ENCODE measurements at regions not wholly inside any gene's neighbourhood (a gene's known extent, or its start where the extent isn't known, plus 50 kb on each side); places are given as distances from the start of the nearest gene placed in this dataset.

GRCh38 chr2:47992671-47993070, 86.4 kb upstream of the FBXO11 start:
- H3K27me3 ChIP-seq = no peaks in the 10 kb centered on the region
- no peaks in the 10 kb centered on the region for H3K9me3 ChIP-seq
- TF ChIP-seq CTCF (IDR thresholded peaks at IDR 0.05) (no peak), EP300 (IDR thresholded peaks at IDR 0.05) (no peak), POLR2AphosphoS5 (IDR thresholded peaks at IDR 0.05) (no peak), POLR2A (IDR thresholded peaks at IDR 0.05) (no peak)
- no peaks in the 10 kb centered on the region for H3K4me1 ChIP-seq
- H3K4me3 ChIP-seq = no peak overlapping the region
- H3K36me3 ChIP-seq = no peaks in the 10 kb centered on the region
- ATAC-seq = no peak
- no peak overlapping the region for H3K27ac ChIP-seq

- no peaks in the 10 kb centered on the region for H3K4me1 ChIP-seq
- TF ChIP-seq POLR2AphosphoS5 (IDR thresholded peaks at IDR 0.05) (no peak), EP300 (IDR thresholded peaks at IDR 0.05) (no peak), POLR2A (IDR thresholded peaks at IDR 0.05) (no peak), CTCF (IDR thresholded peaks at IDR 0.05) (no peak)
- H3K27ac ChIP-seq = no peak overlapping the region
- WGBS, 2 donors (ENCODE audit: low coverage in 1 of 2) = 96% methylated on average over 3 of the region's 4 CpGs; no CpG with 5 or more reads in 1 of the 2 donors
- H3K9me3 ChIP-seq = no peaks in the 10 kb centered on the region
- no peaks in the 10 kb centered on the region for H3K36me3 ChIP-seq
- no peak for ATAC-seq
- no peak overlapping the region for H3K4me3 ChIP-seq
- no peaks in the 10 kb centered on the region for H3K27me3 ChIP-seq
Measured at GRCh38 chr2:47996808-47997207, 90.5 kb upstream of the FBXO11 start.

- no peak for TF ChIP-seq POLR2AphosphoS5 (IDR thresholded peaks at IDR 0.05)
- TF ChIP-seq CTCF (IDR thresholded peaks at IDR 0.05) = no peak
- TF ChIP-seq POLR2A (IDR thresholded peaks at IDR 0.05) = no peak
- TF ChIP-seq EP300 (IDR thresholded peaks at IDR 0.05) = no peak
- no peak overlapping the region for H3K27ac ChIP-seq
- H3K4me3 ChIP-seq = no peak overlapping the region
- H3K4me1 ChIP-seq = no peaks in the 10 kb centered on the region
- no peaks in the 10 kb centered on the region for H3K36me3 ChIP-seq
- H3K9me3 ChIP-seq = no peaks in the 10 kb centered on the region
- H3K27me3 ChIP-seq = no peaks in the 10 kb centered on the region
- WGBS, 2 donors (ENCODE audit: low coverage in 1 of 2) = 63 to 83% methylated on average over 1 of the region's 1 CpG
- no peak for ATAC-seq
Measured at GRCh38 chr2:47999512-47999911, 93.2 kb upstream of the FBXO11 start.

GRCh38 chr2:48001498-48001897, 95.2 kb upstream of the FBXO11 start:
- H3K36me3 ChIP-seq = no peaks in the 10 kb centered on the region
- H3K4me3 ChIP-seq = no peak overlapping the region
- H3K27me3 ChIP-seq = no peaks in the 10 kb centered on the region
- H3K4me1 ChIP-seq = no peaks in the 10 kb centered on the region
- ATAC-seq = no peak
- H3K27ac ChIP-seq = no peak overlapping the region
- H3K9me3 ChIP-seq = no peaks in the 10 kb centered on the region
- TF ChIP-seq POLR2AphosphoS5 (IDR thresholded peaks at IDR 0.05) (no peak), CTCF (IDR thresholded peaks at IDR 0.05) (no peak), POLR2A (IDR thresholded peaks at IDR 0.05) (no peak), EP300 (IDR thresholded peaks at IDR 0.05) (no peak)

GRCh38 chr2:48006094-48006493, 99.8 kb upstream of the FBXO11 start:
- ATAC-seq = no peak
- H3K36me3 ChIP-seq = no peaks in the 10 kb centered on the region
- TF ChIP-seq POLR2AphosphoS5 (IDR thresholded peaks at IDR 0.05) (no peak), EP300 (IDR thresholded peaks at IDR 0.05) (no peak), POLR2A (IDR thresholded peaks at IDR 0.05) (no peak), CTCF (IDR thresholded peaks at IDR 0.05) (no peak)
- H3K27me3 ChIP-seq = no peaks in the 10 kb centered on the region
- no peaks in the 10 kb centered on the region for H3K9me3 ChIP-seq
- H3K4me1 ChIP-seq = no peaks in the 10 kb centered on the region
- no peak overlapping the region for H3K4me3 ChIP-seq
- H3K27ac ChIP-seq = no peak overlapping the region
